Bronchial epithelial cell (primary cell): ENCODE measurements at regions not wholly inside any gene's neighbourhood (a gene's known extent, or its start where the extent isn't known, plus 50 kb on each side); places are given as distances from the start of the nearest gene placed in this dataset.

Source experiments
- DNase-seq: peaks from one replicate; pipeline ENCODE4 v3.0.0-alpha.2; 2010; ENCODE audit warnings: low read depth
- FAIRE-seq: peaks from 2 replicates; lab custom pipeline; 2011; peaks lifted over from hg19 to GRCh38; lab: Jason Lieb, UNC
- H3K27me3 ChIP-seq: 2 replicates; pipeline ENCODE4 v1.5.1; 2011; ENCODE audit warnings: low read length; ENCODE audit not compliant: control insufficient read depth, insufficient read depth
- H3K36me3 ChIP-seq: 2 replicates; pipeline ENCODE4 v1.5.1; 2011; ENCODE audit warnings: low read length; ENCODE audit not compliant: control insufficient read depth, insufficient read depth
- H3K4me3 ChIP-seq: 2 replicates; pipeline ENCODE4 v1.5.1; 2011; ENCODE audit warnings: mild to moderate bottlenecking, low read depth, low read length, control low read depth
- CTCF ChIP-seq: IDR thresholded peaks from 2 replicates; pipeline ENCODE4 v1.5.1; 2011; ENCODE audit warnings: mild to moderate bottlenecking, moderate library complexity, low read length, control low read depth, inconsistent platforms; ENCODE audit not compliant: insufficient read depth, severe bottlenecking

DNA sequence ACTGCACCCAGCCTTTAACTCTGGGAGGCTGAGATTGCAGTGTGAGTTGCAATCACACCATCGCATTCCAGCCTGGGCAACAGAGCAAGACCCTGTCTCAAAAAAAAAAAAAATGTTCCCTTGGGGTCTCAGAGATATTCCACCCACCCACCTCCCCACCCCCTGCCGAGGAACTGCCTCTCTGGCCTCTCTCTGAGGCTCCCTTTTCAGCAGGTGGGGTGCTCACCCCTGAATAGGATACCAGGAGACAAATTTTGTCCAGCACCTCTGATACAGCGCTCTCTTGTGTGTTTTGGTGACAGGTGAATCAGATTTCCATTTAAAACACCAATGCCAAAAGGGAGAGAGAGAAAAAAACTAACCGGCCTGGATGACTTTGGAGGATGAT lies 92.6 kb upstream of the KIF5B start:
- no peak overlapping the region for H3K4me3 ChIP-seq

GRCh38 chr10:32147730-32148129 lies 91.5 kb upstream of the KIF5B start:
- DNase-seq (no peak), FAIRE-seq (no peak)
- TF ChIP-seq CTCF = no peak
- Histone ChIP-seq H3K4me3 (no peak overlapping the region), H3K36me3 (no peaks in the 10 kb centered on the region), H3K27me3 (no peaks in the 10 kb centered on the region)

More for the DNA sequence above, 92.6 kb upstream of the KIF5B start:
- no peak for DNase-seq
- no peak for TF ChIP-seq CTCF
- FAIRE-seq = no peak
- Histone ChIP-seq H3K36me3 (no peaks in the 10 kb centered on the region), H3K27me3 (no peaks in the 10 kb centered on the region)

DNA sequence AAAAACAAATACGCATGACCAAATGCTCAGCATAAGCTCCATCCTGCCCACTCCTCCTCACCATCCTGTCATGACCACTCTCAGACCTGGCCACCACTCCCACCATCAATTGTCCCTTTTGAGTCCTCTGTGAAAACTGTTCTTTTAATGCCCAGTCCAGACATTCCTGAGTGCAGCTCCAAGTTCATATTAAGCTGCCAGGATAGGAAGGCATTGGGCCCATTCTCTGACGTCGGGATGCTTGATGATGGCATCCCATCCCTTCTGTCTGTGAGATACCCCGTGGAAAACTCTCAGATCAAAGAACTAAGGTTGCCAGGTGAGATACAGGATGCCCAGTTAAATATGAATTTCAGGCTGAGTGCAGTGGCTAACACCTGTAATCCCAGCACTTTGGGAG lies 89.9 kb upstream of the KIF5B start:
- Histone ChIP-seq H3K4me3 (no peak overlapping the region), H3K27me3 (no peaks in the 10 kb centered on the region), H3K36me3 (no peaks in the 10 kb centered on the region)
- no peak for FAIRE-seq
- TF ChIP-seq CTCF = no peak
- no peak for DNase-seq

- H3K4me3 ChIP-seq = no peak overlapping the region
- H3K27me3 ChIP-seq = no peaks in the 10 kb centered on the region
- no peak for DNase-seq
- no peaks in the 10 kb centered on the region for H3K36me3 ChIP-seq
- FAIRE-seq = no peak
- TF ChIP-seq CTCF = no peak
Observed at GRCh38 chr10:32144817-32145688, 88.8 kb upstream of the KIF5B start.

DNA sequence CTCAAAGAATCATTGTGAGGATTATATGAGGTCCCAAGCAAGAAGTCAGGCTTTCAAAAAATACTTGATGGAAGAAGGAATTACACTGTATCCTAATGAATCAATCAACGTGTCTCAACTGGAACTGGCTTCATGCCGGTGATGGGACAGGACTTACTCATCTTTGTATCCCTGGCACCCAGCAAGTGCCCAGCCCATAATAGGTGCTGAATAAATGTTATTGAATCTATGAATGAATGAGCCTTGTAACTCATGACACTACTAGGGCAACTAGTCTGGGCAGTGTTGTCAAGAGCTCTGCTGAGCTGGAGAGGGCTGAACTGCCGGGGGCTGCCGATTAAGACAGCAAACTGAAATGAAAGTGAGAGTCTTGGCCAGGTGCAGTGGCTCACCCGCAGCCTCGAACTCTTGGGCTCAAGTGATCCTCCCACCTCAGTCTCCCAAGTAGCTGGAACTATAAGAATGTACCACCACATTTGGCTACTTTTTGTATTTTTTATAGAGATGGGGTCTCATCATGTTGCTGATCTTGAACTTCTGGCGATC lies 87.2 kb upstream of the KIF5B start:
- no peak for TF ChIP-seq CTCF
- Histone ChIP-seq H3K4me3 (no peak overlapping the region), H3K36me3 (no peaks in the 10 kb centered on the region), H3K27me3 (no peaks in the 10 kb centered on the region)
- peak; percentile 99 for DNase-seq
- FAIRE-seq = peak; percentile 50
